Uterus (tissue), 3 donors: ENCODE measurements at regions not wholly inside any gene's neighbourhood (a gene's known extent, or its start where the extent isn't known, plus 50 kb on each side); places are given as distances from the start of the nearest gene placed in this dataset.

ENCODE experiments used
- DNase-seq, 2 donors: peaks; one replicate each; pipeline ENCODE4 v3.0.0-alpha.2; 2019 to 2020
- H3K27ac ChIP-seq, 2 donors: fragments of 200-600 bp; sonication (generic); 1 replicate in 1 of 2; 2 replicates in 1 of 2; pipeline ENCODE4 v1.5.1; 2016 to 2018
- H3K27me3 ChIP-seq, 2 donors: fragments of 200-600 bp; sonication (generic); one replicate each; pipeline ENCODE4 v1.5.1; 2018 to 2019; ENCODE audit warnings: control low read depth in 1 of 2
- H3K36me3 ChIP-seq, 2 donors: fragments of 200-600 bp; sonication (generic); one replicate each; pipeline ENCODE4 v1.5.1; 2019; ENCODE audit warnings: control low read depth in 1 of 2
- H3K4me1 ChIP-seq, 2 donors: fragments of 200-600 bp; sonication (generic); one replicate each; pipeline ENCODE4 v1.5.1; 2018 to 2019; ENCODE audit warnings: control low read depth in 1 of 2
- H3K4me3 ChIP-seq, 2 donors: fragments of 200-600 bp; sonication (generic); 1 replicate in 1 of 2; 2 replicates in 1 of 2; pipeline ENCODE4 v1.5.1; 2018 to 2019; ENCODE audit warnings: mild to moderate bottlenecking in 1 of 2
- H3K9me3 ChIP-seq, 2 donors: fragments of 200-600 bp; sonication (generic); one replicate each; pipeline ENCODE4 v1.5.1; 2019; ENCODE audit warnings: control low read depth in 1 of 2
- POLR2A ChIP-seq, 2 donors: fragments of 450-650 bp; IDR thresholded peaks; one replicate each; pipeline ENCODE4 v1.6.1; 2016; ENCODE audit warnings: antibody characterized with exemption in 2 of 2, mild to moderate bottlenecking in 1 of 2, moderate library complexity in 1 of 2
- intact Hi-C: fragments of 100-400 bp; cut with DNase I; formaldehyde crosslinking; loops from one replicate; pipeline ENCODE4 v1.15.1; 2023; ENCODE audit warnings: low total_unique reads
- TF ChIP-seq, protein P1 (sequence below), 4 experiments: fragments of 200-600 bp in 2 of 4; fragments of 450-650 bp in 2 of 4; sonication (generic) in 2 of 4; IDR thresholded peaks; one replicate each; pipeline ENCODE4 v1.5.1; 2016 to 2019; ENCODE audit warnings: antibody characterized with exemption in 4 of 4, mild to moderate bottlenecking in 2 of 4, moderate library complexity in 1 of 4
- donor health status: DM: yes; HTN: yes; CAD: no.

DNA sequence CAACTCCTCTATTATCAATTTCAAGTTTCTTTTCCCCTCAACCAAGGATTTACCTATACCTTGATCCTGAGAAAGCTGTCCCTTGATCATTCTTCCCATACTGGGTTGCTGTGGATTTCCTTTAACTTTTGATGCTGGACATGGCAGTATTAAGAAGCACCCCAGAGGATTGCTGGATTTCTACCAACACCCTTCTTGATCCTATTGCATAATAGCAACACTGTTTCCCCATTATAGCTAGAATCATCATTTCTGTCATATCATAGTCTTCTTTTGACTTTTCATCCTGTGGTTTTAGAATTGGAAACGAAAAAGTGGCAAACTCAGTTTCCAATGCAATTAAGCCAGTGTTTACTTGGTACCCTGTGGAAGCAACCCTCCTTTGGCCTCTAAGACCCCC, 154.9 kb downstream of the ARRDC3 start:
- Histone ChIP-seq H3K4me1 (no peaks in the 10 kb centered on the region), H3K27me3 (no peaks in the 10 kb centered on the region), H3K36me3 (no peaks in the 10 kb centered on the region), H3K4me3 (no peak overlapping the region), H3K9me3 (no peaks in the 10 kb centered on the region), H3K27ac (no peak overlapping the region)
- intact Hi-C loops = no loop called here
- TF ChIP-seq, protein P1, sequence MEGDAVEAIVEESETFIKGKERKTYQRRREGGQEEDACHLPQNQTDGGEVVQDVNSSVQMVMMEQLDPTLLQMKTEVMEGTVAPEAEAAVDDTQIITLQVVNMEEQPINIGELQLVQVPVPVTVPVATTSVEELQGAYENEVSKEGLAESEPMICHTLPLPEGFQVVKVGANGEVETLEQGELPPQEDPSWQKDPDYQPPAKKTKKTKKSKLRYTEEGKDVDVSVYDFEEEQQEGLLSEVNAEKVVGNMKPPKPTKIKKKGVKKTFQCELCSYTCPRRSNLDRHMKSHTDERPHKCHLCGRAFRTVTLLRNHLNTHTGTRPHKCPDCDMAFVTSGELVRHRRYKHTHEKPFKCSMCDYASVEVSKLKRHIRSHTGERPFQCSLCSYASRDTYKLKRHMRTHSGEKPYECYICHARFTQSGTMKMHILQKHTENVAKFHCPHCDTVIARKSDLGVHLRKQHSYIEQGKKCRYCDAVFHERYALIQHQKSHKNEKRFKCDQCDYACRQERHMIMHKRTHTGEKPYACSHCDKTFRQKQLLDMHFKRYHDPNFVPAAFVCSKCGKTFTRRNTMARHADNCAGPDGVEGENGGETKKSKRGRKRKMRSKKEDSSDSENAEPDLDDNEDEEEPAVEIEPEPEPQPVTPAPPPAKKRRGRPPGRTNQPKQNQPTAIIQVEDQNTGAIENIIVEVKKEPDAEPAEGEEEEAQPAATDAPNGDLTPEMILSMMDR (IDR thresholded peaks at IDR 0.05) = no peak
- no peak for TF ChIP-seq POLR2A (IDR thresholded peaks at IDR 0.05)
- DNase-seq = no peak

DNA sequence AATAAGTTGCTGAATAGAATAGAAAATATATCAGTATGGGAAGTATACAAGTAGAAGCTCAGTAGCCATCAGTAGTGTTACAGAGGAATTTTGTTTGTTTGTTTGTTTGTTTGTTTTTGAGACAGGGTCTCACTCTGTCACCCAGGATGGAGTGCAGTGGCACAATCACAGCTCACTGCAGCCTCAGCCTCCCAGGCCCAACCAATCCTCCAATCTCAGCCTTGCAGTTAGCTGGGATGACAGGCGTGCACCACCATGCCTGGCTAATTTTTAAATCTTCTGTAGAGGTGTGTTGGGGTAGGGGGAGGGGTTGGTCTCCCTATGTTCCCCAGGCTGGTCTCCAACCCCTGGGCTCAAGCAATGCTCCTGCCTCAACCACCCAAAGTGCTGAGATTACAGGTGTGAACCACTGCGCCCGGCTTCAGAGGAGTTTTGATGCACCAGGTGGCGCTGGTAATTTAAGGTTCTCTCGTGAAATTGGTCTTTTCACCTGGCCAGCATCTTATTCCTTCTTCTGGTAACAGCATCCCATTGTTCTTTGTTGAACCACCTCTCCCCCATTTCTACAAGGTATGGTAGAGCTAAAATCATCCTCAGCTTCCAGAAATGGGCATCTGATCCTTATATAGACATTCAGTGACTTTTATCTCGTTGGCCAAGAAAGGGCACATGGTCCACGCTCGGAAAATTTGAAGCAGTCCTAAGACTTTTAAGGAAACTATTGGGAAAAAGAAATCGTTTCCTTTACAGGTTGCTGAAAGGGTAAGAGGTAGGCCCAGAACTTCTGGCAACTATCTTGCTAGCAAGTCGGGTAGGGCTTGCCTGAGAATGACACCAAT, 157.1 kb downstream of the ARRDC3 start:
- TF ChIP-seq, protein P1 (IDR thresholded peaks at IDR 0.05) = peak in 2 of 4 experiments; percentile 14 to 16
- no peak for TF ChIP-seq POLR2A (IDR thresholded peaks at IDR 0.05)
- no peak overlapping the region for H3K27ac ChIP-seq
- H3K36me3 ChIP-seq = no peaks in the 10 kb centered on the region
- DNase-seq = no peak
- no peaks in the 10 kb centered on the region for H3K9me3 ChIP-seq
- no peaks in the 10 kb centered on the region for H3K27me3 ChIP-seq
- intact Hi-C loops = no loop called here
- H3K4me3 ChIP-seq = no peak overlapping the region
- no peaks in the 10 kb centered on the region for H3K4me1 ChIP-seq

GRCh38 chr5:91224969-91225368, 158.1 kb downstream of the ARRDC3 start:
- intact Hi-C loops = no loop called here
- H3K27ac ChIP-seq = no peak overlapping the region

DNA sequence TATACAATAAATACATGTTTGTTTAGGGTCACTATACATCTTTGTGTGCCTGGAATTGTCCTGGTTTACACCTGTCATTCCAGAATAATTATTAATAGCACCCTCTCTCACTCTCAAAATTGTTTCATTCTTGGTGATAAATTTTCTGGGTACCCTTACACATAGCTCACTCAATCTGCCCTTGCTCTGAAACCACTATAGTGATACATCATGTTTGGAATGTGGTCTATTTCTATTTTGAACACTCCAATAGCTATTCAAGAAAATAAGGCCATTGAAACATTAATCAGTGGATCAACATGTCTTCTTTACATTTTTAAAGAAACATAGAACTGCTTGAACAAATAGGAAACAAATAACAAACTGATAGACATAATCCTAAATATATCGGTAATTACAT, 158.7 kb downstream of the ARRDC3 start:
- no peak overlapping the region for H3K4me3 ChIP-seq
- intact Hi-C loops = no loop called here

More at GRCh38 chr5:91224969-91225368, 158.1 kb downstream of the ARRDC3 start:
- TF ChIP-seq, protein P1 (IDR thresholded peaks at IDR 0.05) = no peak
- no peak for TF ChIP-seq POLR2A (IDR thresholded peaks at IDR 0.05)
- Histone ChIP-seq H3K4me3 (no peak overlapping the region), H3K36me3 (no peaks in the 10 kb centered on the region), H3K9me3 (no peaks in the 10 kb centered on the region), H3K4me1 (no peaks in the 10 kb centered on the region), H3K27me3 (no peaks in the 10 kb centered on the region)
- no peak for DNase-seq

GRCh38 chr5:91223886-91224285, 159.2 kb downstream of the ARRDC3 start:
- TF ChIP-seq, protein P1 (IDR thresholded peaks at IDR 0.05) = no peak
- no peak for TF ChIP-seq POLR2A (IDR thresholded peaks at IDR 0.05)
- no peaks in the 10 kb centered on the region for H3K9me3 ChIP-seq
- no peak overlapping the region for H3K27ac ChIP-seq
- intact Hi-C loops = no loop called here
- H3K27me3 ChIP-seq = no peaks in the 10 kb centered on the region
- no peaks in the 10 kb centered on the region for H3K36me3 ChIP-seq
- DNase-seq = no peak
- H3K4me3 ChIP-seq = no peak overlapping the region
- H3K4me1 ChIP-seq = no peaks in the 10 kb centered on the region

More for the DNA sequence above, 158.7 kb downstream of the ARRDC3 start:
- no peaks in the 10 kb centered on the region for H3K36me3 ChIP-seq
- no peaks in the 10 kb centered on the region for H3K27me3 ChIP-seq
- DNase-seq = no peak
- no peak for TF ChIP-seq POLR2A (IDR thresholded peaks at IDR 0.05)
- TF ChIP-seq, protein P1 (IDR thresholded peaks at IDR 0.05) = no peak
- no peaks in the 10 kb centered on the region for H3K4me1 ChIP-seq
- no peak overlapping the region for H3K27ac ChIP-seq
- H3K9me3 ChIP-seq = no peaks in the 10 kb centered on the region
